ENCODE measurements at regions not wholly inside any gene's neighbourhood (a gene's known extent, or its start where the extent isn't known, plus 50 kb on each side); places are given as distances from the start of the nearest gene placed in this dataset.

GRCh38 chr16:65305266-65305959 lies 183.6 kb upstream of the CDH11 start:
- DNase-seq (ENCODE audit: low read depth), result no peak
- no peak overlapping the region for H3K4me3 ChIP-seq (ENCODE audit: control insufficient read depth, low read depth, low read length)
- TF ChIP-seq, protein P1, sequence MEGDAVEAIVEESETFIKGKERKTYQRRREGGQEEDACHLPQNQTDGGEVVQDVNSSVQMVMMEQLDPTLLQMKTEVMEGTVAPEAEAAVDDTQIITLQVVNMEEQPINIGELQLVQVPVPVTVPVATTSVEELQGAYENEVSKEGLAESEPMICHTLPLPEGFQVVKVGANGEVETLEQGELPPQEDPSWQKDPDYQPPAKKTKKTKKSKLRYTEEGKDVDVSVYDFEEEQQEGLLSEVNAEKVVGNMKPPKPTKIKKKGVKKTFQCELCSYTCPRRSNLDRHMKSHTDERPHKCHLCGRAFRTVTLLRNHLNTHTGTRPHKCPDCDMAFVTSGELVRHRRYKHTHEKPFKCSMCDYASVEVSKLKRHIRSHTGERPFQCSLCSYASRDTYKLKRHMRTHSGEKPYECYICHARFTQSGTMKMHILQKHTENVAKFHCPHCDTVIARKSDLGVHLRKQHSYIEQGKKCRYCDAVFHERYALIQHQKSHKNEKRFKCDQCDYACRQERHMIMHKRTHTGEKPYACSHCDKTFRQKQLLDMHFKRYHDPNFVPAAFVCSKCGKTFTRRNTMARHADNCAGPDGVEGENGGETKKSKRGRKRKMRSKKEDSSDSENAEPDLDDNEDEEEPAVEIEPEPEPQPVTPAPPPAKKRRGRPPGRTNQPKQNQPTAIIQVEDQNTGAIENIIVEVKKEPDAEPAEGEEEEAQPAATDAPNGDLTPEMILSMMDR (IDR thresholded peaks at IDR 0.05; ENCODE audit: control insufficient read depth, insufficient read depth, low read depth, low read length, missing control alignments), result no peak

GRCh38 chr16:65301029-65301428 lies 179.2 kb upstream of the CDH11 start:
- TF ChIP-seq, protein P1 (IDR thresholded peaks at IDR 0.05; ENCODE audit: control insufficient read depth, insufficient read depth, low read depth, low read length, missing control alignments), result no peak
- DNase-seq (ENCODE audit: low read depth), result no peak
- no peak overlapping the region for H3K4me3 ChIP-seq (ENCODE audit: control insufficient read depth, low read depth, low read length)

DNA sequence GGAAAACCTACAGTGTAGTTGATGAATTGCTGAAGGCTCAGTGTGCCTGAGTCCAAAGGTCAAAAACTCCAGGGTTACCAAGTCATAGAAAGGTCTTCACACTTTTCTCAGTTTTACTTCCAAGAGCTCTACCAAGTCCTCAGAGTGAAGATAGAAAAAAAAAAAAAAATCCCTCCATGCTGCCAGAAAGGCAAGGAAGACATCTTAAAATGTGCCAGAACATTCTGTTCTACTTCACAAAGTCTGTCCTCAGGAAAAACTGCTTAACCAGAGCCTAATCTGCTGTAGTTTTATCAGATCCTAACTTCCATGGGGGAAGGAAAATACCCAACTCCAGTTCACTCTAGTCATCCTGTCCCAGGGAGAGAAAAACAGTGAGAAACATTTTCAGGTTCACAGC lies 175.6 kb upstream of the CDH11 start:
- no peak for DNase-seq (ENCODE audit: low read depth)
- TF ChIP-seq, protein P1 (IDR thresholded peaks at IDR 0.05; ENCODE audit: control insufficient read depth, insufficient read depth, low read depth, low read length, missing control alignments), result no peak
- no peak overlapping the region for H3K4me3 ChIP-seq (ENCODE audit: control insufficient read depth, low read depth, low read length)

DNA sequence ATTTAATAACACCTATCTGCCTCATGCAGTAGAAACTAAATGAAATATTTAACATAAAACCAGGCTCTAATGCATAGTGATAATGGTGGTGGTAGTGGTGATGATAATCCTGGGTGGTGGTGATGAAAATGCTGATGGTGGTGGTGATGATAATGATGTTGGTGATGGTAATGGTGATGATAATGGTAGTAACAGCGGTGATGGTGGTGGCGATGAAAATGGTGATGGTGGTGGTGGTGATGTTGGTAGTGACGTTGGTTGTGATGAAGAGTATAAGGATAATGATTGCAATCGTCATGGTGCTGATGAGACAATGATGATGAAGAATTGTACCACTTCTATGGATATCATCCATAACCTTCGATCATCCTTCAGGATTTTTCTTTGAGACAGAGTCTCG lies 173.7 kb upstream of the CDH11 start:
- H3K4me3 ChIP-seq (ENCODE audit: control insufficient read depth, low read depth, low read length), result no peak overlapping the region
- TF ChIP-seq, protein P1 (IDR thresholded peaks at IDR 0.05; ENCODE audit: control insufficient read depth, insufficient read depth, low read depth, low read length, missing control alignments), result no peak
- no peak for DNase-seq (ENCODE audit: low read depth)

DNA sequence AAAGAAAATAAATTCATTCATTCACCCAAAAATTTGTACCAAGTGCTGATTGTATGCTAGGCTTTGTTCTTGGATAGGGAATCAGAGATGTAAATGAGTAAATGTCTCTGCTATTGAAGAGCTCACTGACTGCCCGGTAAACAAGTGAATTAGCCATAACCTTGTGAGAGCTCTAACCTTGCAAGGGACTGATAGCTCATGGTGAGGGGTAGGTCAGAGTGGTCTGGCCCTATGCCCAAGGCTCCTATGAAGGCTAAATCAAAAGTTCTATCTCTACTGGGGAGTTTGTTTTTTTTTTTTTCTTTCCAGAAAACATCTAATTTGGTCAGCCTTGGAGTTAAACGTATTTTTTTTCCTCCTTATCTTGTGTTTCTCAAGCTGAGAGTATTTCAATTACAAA lies 172.8 kb upstream of the CDH11 start:
- no peak for DNase-seq (ENCODE audit: low read depth)
- H3K4me3 ChIP-seq (ENCODE audit: control insufficient read depth, low read depth, low read length), result no peak overlapping the region
- TF ChIP-seq, protein P1 (IDR thresholded peaks at IDR 0.05; ENCODE audit: control insufficient read depth, insufficient read depth, low read depth, low read length, missing control alignments), result no peak

DNA sequence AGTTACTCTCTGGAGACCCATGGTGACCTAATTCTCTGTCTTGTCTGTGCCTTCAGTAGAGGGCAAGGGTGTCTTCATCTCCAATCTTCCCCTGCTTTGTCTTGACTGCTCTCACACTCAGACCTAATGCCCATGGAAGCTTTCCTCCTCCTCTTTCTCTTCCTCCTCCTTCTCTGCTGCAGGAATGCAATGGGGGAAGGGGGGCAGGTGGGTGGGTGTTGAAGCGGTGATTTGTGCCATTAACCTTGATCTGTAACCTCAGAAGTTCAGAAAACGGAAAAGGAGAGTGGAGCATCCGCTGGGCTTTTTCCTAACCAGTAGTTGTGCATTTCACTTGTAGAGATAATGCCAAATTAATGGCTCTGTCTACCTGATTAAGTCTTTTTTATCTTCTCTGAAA lies 172.3 kb upstream of the CDH11 start:
- TF ChIP-seq, protein P1 (IDR thresholded peaks at IDR 0.05; ENCODE audit: control insufficient read depth, insufficient read depth, low read depth, low read length, missing control alignments), result no peak
- no peak overlapping the region for H3K4me3 ChIP-seq (ENCODE audit: control insufficient read depth, low read depth, low read length)
- DNase-seq (ENCODE audit: low read depth), result no peak

Measured in AG09309 (cell line).